ENCODE measurements at regions not wholly inside any gene's neighbourhood (a gene's known extent, or its start where the extent isn't known, plus 50 kb on each side); places are given as distances from the start of the nearest gene placed in this dataset.

DNA sequence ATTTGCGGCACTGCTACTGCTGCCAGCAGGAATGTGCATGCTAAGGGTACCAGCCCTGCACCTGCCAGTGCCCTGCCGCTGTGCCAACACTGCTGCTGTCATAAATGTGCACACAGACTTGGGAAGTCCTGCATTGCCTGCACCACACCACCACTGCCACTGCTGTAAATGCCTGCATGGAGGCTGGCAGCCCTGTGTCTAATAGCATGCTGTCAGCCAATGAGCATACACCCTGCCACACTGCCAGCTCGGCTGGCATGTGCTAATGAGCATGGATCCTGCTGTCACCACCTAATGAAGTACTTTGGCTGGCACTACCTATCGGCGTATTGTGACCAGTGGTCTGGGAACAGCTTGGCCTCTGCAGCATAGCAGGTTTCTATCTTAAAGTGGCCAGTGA, 981.8 kb upstream of the GBE1 start:
- no peak for TF ChIP-seq FOXM1 (IDR thresholded peaks at IDR 0.05; ENCODE audit: borderline replicate concordance, low read depth)
- no peak for TF ChIP-seq EP300 (IDR thresholded peaks at IDR 0.05; ENCODE audit: borderline replicate concordance)
- no peak for TF ChIP-seq NFIC (IDR thresholded peaks at IDR 0.05)
- no peak for TF ChIP-seq TAF1 (IDR thresholded peaks at IDR 0.05; ENCODE audit: low read depth)
- TF ChIP-seq, protein P1, sequence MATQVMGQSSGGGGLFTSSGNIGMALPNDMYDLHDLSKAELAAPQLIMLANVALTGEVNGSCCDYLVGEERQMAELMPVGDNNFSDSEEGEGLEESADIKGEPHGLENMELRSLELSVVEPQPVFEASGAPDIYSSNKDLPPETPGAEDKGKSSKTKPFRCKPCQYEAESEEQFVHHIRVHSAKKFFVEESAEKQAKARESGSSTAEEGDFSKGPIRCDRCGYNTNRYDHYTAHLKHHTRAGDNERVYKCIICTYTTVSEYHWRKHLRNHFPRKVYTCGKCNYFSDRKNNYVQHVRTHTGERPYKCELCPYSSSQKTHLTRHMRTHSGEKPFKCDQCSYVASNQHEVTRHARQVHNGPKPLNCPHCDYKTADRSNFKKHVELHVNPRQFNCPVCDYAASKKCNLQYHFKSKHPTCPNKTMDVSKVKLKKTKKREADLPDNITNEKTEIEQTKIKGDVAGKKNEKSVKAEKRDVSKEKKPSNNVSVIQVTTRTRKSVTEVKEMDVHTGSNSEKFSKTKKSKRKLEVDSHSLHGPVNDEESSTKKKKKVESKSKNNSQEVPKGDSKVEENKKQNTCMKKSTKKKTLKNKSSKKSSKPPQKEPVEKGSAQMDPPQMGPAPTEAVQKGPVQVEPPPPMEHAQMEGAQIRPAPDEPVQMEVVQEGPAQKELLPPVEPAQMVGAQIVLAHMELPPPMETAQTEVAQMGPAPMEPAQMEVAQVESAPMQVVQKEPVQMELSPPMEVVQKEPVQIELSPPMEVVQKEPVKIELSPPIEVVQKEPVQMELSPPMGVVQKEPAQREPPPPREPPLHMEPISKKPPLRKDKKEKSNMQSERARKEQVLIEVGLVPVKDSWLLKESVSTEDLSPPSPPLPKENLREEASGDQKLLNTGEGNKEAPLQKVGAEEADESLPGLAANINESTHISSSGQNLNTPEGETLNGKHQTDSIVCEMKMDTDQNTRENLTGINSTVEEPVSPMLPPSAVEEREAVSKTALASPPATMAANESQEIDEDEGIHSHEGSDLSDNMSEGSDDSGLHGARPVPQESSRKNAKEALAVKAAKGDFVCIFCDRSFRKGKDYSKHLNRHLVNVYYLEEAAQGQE (IDR thresholded peaks at IDR 0.05; ENCODE audit: low read depth): no peak
- TF ChIP-seq ZBTB7A (IDR thresholded peaks at IDR 0.05; ENCODE audit: low read depth): no peak
- no peak for TF ChIP-seq TCF12 (IDR thresholded peaks at IDR 0.05; ENCODE audit: low read depth)
- TF ChIP-seq CREB1 (IDR thresholded peaks at IDR 0.05; ENCODE audit: low read depth): no peak
- TF ChIP-seq EGR1 (IDR thresholded peaks at IDR 0.05): no peak
- TF ChIP-seq CEBPB (IDR thresholded peaks at IDR 0.05): no peak
- TF ChIP-seq RAD21 (IDR thresholded peaks at IDR 0.05; ENCODE audit: low read depth): no peak
- TF ChIP-seq, protein P2, sequence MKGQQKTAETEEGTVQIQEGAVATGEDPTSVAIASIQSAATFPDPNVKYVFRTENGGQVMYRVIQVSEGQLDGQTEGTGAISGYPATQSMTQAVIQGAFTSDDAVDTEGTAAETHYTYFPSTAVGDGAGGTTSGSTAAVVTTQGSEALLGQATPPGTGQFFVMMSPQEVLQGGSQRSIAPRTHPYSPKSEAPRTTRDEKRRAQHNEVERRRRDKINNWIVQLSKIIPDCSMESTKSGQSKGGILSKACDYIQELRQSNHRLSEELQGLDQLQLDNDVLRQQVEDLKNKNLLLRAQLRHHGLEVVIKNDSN (IDR thresholded peaks at IDR 0.05): no peak
- TF ChIP-seq, protein P3, sequence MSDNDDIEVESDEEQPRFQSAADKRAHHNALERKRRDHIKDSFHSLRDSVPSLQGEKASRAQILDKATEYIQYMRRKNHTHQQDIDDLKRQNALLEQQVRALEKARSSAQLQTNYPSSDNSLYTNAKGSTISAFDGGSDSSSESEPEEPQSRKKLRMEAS (IDR thresholded peaks at IDR 0.05): no peak
- no peak for TF ChIP-seq TEAD4 (IDR thresholded peaks at IDR 0.05)
- TF ChIP-seq YY1 (IDR thresholded peaks at IDR 0.05; ENCODE audit: low read depth): no peak

DNA sequence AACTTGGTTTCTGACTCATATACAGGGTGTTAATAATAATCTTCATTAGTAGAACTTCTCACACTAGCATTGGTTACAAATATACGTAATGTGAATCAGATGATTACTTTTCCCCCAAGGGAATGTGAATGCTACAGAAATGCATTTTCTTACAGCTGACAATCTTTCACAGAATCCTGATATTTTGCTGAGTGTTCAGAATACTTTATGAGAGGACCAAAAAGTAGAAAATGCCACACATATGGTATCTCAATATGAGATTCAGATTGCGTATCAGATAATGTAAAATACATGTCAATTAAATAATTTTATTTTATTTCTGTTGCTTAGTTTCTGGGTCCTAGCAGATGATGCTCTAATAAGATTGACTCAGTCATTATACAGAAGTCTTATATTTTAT, 979.9 kb upstream of the GBE1 start:
- TF ChIP-seq NFIC (IDR thresholded peaks at IDR 0.05) (no peak), EP300 (IDR thresholded peaks at IDR 0.05; ENCODE audit: borderline replicate concordance) (no peak), CREB1 (IDR thresholded peaks at IDR 0.05; ENCODE audit: low read depth) (no peak), TCF12 (IDR thresholded peaks at IDR 0.05; ENCODE audit: low read depth) (no peak), RAD21 (IDR thresholded peaks at IDR 0.05; ENCODE audit: low read depth) (no peak), YY1 (IDR thresholded peaks at IDR 0.05; ENCODE audit: low read depth) (no peak), CEBPB (IDR thresholded peaks at IDR 0.05) (no peak), EGR1 (IDR thresholded peaks at IDR 0.05) (no peak), ZBTB7A (IDR thresholded peaks at IDR 0.05; ENCODE audit: low read depth) (no peak), TAF1 (IDR thresholded peaks at IDR 0.05; ENCODE audit: low read depth) (no peak), FOXM1 (IDR thresholded peaks at IDR 0.05; ENCODE audit: borderline replicate concordance, low read depth) (no peak)
- TF ChIP-seq, protein P1 (IDR thresholded peaks at IDR 0.05; ENCODE audit: low read depth): no peak
- TF ChIP-seq, protein P3 (IDR thresholded peaks at IDR 0.05): no peak
- TF ChIP-seq, protein P2 (IDR thresholded peaks at IDR 0.05): no peak

DNA sequence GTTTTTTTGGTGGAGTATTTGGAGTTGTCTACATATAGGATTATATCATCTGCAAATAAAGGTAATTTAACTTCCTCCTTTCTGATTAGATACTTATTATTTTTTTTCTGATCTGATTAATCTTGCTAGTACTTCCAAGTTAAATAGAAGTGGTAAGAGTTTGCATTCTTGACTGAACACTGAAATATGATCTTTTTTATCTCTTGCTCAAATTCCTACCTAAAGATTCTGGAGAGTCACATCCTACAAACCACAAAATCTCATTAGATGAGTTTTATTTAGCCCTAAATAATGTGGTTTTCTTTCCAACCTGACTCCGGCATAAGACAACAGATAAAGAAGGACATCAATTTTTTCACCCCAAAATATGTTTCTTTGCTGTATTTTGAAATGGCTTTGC, 977.9 kb upstream of the GBE1 start:
- no peak for TF ChIP-seq CREB1 (IDR thresholded peaks at IDR 0.05; ENCODE audit: low read depth)
- TF ChIP-seq, protein P2 (IDR thresholded peaks at IDR 0.05): no peak

DNA sequence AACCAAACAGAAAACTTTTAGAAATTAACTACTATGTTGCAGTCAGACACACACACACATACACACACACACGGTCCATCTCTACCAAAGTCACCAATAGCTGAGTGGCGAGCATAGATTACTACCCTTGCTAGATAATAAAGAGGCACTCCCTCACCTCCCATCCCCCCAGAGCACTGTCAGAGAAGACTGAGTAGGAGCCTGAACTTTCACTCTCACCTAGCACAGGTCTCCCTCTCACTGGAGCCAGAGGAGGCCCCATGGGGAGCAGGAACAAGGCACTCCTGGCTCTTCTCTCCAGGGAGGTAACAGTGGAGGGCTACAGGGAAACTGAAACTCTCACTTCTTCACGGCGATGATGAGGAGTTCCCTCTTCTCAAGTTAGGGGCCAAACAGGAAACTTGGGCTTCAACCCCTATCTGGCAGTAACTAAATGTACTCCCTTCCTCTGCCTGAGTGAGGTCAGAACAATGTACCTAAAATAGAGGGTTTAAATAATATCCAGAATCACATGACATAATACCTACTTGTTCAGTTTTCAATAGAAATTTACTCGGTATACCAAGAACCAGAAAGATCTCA, 975.3 kb upstream of the GBE1 start:
- TF ChIP-seq TEAD4 (IDR thresholded peaks at IDR 0.05) (no peak), RAD21 (IDR thresholded peaks at IDR 0.05; ENCODE audit: low read depth) (no peak), YY1 (IDR thresholded peaks at IDR 0.05; ENCODE audit: low read depth) (no peak), EP300 (IDR thresholded peaks at IDR 0.05; ENCODE audit: borderline replicate concordance) (no peak), ZBTB7A (IDR thresholded peaks at IDR 0.05; ENCODE audit: low read depth) (no peak), CEBPB (IDR thresholded peaks at IDR 0.05) (no peak), EGR1 (IDR thresholded peaks at IDR 0.05) (no peak), CREB1 (IDR thresholded peaks at IDR 0.05; ENCODE audit: low read depth) (no peak), TAF1 (IDR thresholded peaks at IDR 0.05; ENCODE audit: low read depth) (no peak), TCF12 (IDR thresholded peaks at IDR 0.05; ENCODE audit: low read depth) (no peak), FOXM1 (IDR thresholded peaks at IDR 0.05; ENCODE audit: borderline replicate concordance, low read depth) (no peak), NFIC (IDR thresholded peaks at IDR 0.05) (no peak)
- TF ChIP-seq, protein P2 (IDR thresholded peaks at IDR 0.05): no peak
- TF ChIP-seq, protein P3 (IDR thresholded peaks at IDR 0.05): no peak
- TF ChIP-seq, protein P1 (IDR thresholded peaks at IDR 0.05; ENCODE audit: low read depth): no peak
